ENCODE measurements at regions not wholly inside any gene's neighbourhood (a gene's known extent, or its start where the extent isn't known, plus 50 kb on each side); places are given as distances from the start of the nearest gene placed in this dataset.

- TF ChIP-seq, protein P1, sequence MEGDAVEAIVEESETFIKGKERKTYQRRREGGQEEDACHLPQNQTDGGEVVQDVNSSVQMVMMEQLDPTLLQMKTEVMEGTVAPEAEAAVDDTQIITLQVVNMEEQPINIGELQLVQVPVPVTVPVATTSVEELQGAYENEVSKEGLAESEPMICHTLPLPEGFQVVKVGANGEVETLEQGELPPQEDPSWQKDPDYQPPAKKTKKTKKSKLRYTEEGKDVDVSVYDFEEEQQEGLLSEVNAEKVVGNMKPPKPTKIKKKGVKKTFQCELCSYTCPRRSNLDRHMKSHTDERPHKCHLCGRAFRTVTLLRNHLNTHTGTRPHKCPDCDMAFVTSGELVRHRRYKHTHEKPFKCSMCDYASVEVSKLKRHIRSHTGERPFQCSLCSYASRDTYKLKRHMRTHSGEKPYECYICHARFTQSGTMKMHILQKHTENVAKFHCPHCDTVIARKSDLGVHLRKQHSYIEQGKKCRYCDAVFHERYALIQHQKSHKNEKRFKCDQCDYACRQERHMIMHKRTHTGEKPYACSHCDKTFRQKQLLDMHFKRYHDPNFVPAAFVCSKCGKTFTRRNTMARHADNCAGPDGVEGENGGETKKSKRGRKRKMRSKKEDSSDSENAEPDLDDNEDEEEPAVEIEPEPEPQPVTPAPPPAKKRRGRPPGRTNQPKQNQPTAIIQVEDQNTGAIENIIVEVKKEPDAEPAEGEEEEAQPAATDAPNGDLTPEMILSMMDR (IDR thresholded peaks at IDR 0.05), result no peak
- TF ChIP-seq REST (IDR thresholded peaks at IDR 0.05; ENCODE audit: insufficient read depth in 1 of 2, low read depth in 2 of 2, low read length in 1 of 2), result no peak
These were observed 140.1 kb downstream of the MAIP1 start for GRCh38 chr2:200095436-200095835.
